GM12878 (cell line): ENCODE measurements at regions not wholly inside any gene's neighbourhood (a gene's known extent, or its start where the extent isn't known, plus 50 kb on each side); places are given as distances from the start of the nearest gene placed in this dataset.

Experiments
- ATAC-seq: fragments of 200-7000 bp; cut with Tn5 transposase; 3 replicates; pipeline ENCODE4 v1.9.1; 2020; ENCODE audit warnings: mild to moderate bottlenecking, moderate library complexity
- BruUV-seq: library from RNA; stranded (reverse); fragments of 400-500 nt; replicated peaks from 2 replicates; lab custom pipeline; 2021; lab: Mats Ljungman, UMichigan
- CTCF ChIA-PET: fragments of 300-600 bp; sonication (Branson Sonifier 250); formaldehyde crosslinking; extraction: SDS; loops from one replicate; lab custom pipeline; 2021; ENCODE audit warnings: inconsistent platforms; lab: Yijun Ruan, JAX
- POLR2A ChIA-PET: fragments of 350-600 bp; formaldehyde crosslinking; extraction: SDS; loops from one replicate; lab custom pipeline; 2021; ENCODE audit warnings: inconsistent platforms; lab: Charles Lee
- RAD21 ChIA-PET: fragments of 300-600 bp; sonication (Branson Sonifier 250); formaldehyde crosslinking; loops from one replicate; lab custom pipeline; 2023; ENCODE audit warnings: antibody characterized with exemption; ENCODE audit not compliant: unreplicated experiment; lab: Charles Lee
- SMC1A ChIA-PET: fragments of 300-600 bp; sonication (Branson Sonifier 250); formaldehyde crosslinking; loops from one replicate; lab custom pipeline; 2023; ENCODE audit not compliant: unreplicated experiment, uncharacterized antibody; lab: Charles Lee
- DNase-seq: peaks from one replicate; pipeline ENCODE4 v3.0.0-alpha.2; 2011; ENCODE audit warnings: low read depth, low spot score
- FAIRE-seq: peaks from 3 replicates; lab custom pipeline; 2011; peaks lifted over from hg19 to GRCh38; lab: Jason Lieb, UNC
- H2AFZ ChIP-seq: 2 replicates; pipeline ENCODE4 v1.6.0; 2011; ENCODE audit warnings: low read depth, low read length, control low read depth; ENCODE audit not compliant: control insufficient read depth
- H3K27ac ChIP-seq: 2 replicates; pipeline ENCODE4 v1.5.1; 2011; ENCODE audit warnings: control low read depth; ENCODE audit not compliant: control insufficient read depth, insufficient read depth
- H3K27me3 ChIP-seq, 2 experiments: replicated peaks in 1 of 2; 2 replicates each; pipeline versions ENCODE4 v1.6.0 to v1.6.1; 2011; ENCODE audit warnings: low read length in 1 of 2; ENCODE audit not compliant: control insufficient read depth in 2 of 2, insufficient read depth in 2 of 2
- H3K36me3 ChIP-seq, 2 experiments: 2 replicates each; pipeline ENCODE4 v1.5.1; 2011; ENCODE audit warnings: low read length in 1 of 2; ENCODE audit not compliant: control insufficient read depth in 2 of 2, insufficient read depth in 2 of 2
- H3K4me1 ChIP-seq: 2 replicates; pipeline ENCODE4 v1.6.1; 2011; ENCODE audit warnings: mild to moderate bottlenecking, low read length, moderate library complexity, mixed read lengths; ENCODE audit not compliant: control insufficient read depth, insufficient read depth
- H3K4me2 ChIP-seq: 2 replicates; pipeline ENCODE4 v1.6.0; 2011; ENCODE audit warnings: control low read depth; ENCODE audit not compliant: control insufficient read depth, insufficient read depth
- H3K4me3 ChIP-seq: fragments of 200-600 bp; sonication (generic); 2 replicates; pipeline ENCODE4 v1.5.1; 2016
- H3K79me2 ChIP-seq: 2 replicates; pipeline ENCODE4 v1.6.0; 2011; ENCODE audit warnings: low read length; ENCODE audit not compliant: control insufficient read depth, insufficient read depth
- H3K9ac ChIP-seq: 2 replicates; pipeline ENCODE4 v1.8.0; 2011; ENCODE audit warnings: low read length, control low read depth, mixed read lengths; ENCODE audit not compliant: control insufficient read depth, insufficient read depth
- H3K9me3 ChIP-seq: replicated peaks from 3 replicates; pipeline ENCODE4 v1.5.1; 2011; ENCODE audit warnings: mild to moderate bottlenecking, low read length; ENCODE audit not compliant: control insufficient read depth, insufficient read depth
- H4K20me1 ChIP-seq: 2 replicates; pipeline ENCODE4 v1.6.0; 2011; ENCODE audit not compliant: control insufficient read depth, insufficient read depth
- ASH2L ChIP-seq: fragments of 300-600, 200-600 bp; sonication (generic); IDR thresholded peaks from 2 replicates; pipeline ENCODE4 v1.6.1; 2017; ENCODE audit warnings: low read depth, mild to moderate bottlenecking, borderline replicate concordance
- RB1 ChIP-seq: fragments of 450-650 bp; formaldehyde crosslinking; IDR thresholded peaks from 2 replicates; pipeline ENCODE4 v1.6.1; 2017; ENCODE audit warnings: mild to moderate bottlenecking, borderline replicate concordance
- SPI1 ChIP-seq: IDR thresholded peaks from 2 replicates; pipeline ENCODE4 v1.6.1; 2011; ENCODE audit warnings: low read depth, mild to moderate bottlenecking, low read length, moderate library complexity, borderline replicate concordance; ENCODE audit not compliant: insufficient read depth
- WGBS: methylation state at CpG from one replicate; pipeline ENCODE4 v1.1.6; 2016; ENCODE audit warnings: low lambda C conversion rate; ENCODE audit not compliant: insufficient replicate concordance, insufficient coverage; ENCODE audit errors: missing lambda C conversion rate; 5-methylcytosine and 5-hydroxymethylcytosine counted together
- in situ Hi-C: fragments of 300-500 bp; cut with MboI; formaldehyde crosslinking; loops from 9 replicates; pipeline ENCODE4 v1.14.3; 2018; ENCODE audit warnings: mixed read lengths
- intact Hi-C: fragments of 100-400 bp; cut with micrococcal nuclease; formaldehyde crosslinking; loops from one replicate; pipeline ENCODE4 v1.14.2; 2022; ENCODE audit not compliant: unreplicated experiment

DNA sequence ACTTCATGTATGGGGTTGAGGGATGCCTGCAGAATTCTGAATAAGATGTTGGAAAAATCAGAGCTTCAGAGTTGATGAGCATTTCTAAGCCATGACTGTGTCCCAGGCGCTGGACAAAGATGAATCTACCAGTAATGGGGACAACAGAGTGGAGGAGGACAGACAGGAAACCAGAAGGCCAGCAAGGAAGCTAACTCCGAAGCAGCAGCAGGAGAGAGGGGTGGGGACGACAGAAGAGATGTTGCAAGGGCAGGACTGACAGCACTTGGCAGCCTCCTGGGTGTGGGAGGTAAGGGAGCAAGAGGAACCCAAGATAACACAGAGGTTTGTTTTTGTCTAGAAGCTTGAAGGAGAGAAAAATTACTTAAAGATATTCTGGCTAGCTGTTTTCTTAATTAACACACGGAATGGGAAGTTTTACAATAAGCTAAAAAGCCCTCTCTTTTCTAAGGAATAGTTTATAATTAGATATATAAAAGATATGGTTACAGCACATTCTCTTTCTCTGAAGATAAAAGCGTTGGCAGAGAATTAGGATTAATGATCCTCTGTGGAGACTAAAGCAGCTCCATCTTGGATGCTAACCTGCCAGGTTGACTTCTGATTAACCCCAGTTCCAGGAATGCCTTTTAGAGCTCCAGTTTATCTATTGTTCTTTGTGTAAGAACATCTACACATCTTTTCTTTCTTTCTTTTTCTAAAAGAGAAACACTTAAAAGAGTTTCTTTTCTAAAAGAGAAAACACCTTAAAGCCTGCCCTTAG lies 92.7 kb downstream of the TENT5C start:
- Histone ChIP-seq H3K4me3 (no peak overlapping the region), H3K79me2 (no peaks in the 10 kb centered on the region), H3K27ac (no peak overlapping the region), H3K36me3 (no peaks in the 10 kb centered on the region), H3K9ac (no peak overlapping the region), H3K4me2 (no peak overlapping the region), H3K4me1 (no peaks in the 10 kb centered on the region), H3K27me3 (peaks cover 0 to 9% of the 10 kb centered on the region in 2 experiments; a peak in 2 of 4 replicates), H2AFZ (no peak overlapping the region), H4K20me1 (no peaks in the 10 kb centered on the region), H3K9me3 (no peaks in the 10 kb centered on the region)
- POLR2A ChIA-PET = no interaction called here
- intact Hi-C loops = no loop called here
- FAIRE-seq = no peak
- no peak for ATAC-seq
- in situ Hi-C loops = no loop called here
- RAD21 ChIA-PET = no interaction called here
- no peak for DNase-seq
- TF ChIP-seq SPI1 = no peak
- no TSS peak for BruUV-seq
- 6% methylated on average over 5 of the region's 5 CpGs for WGBS
- CTCF ChIA-PET = no interaction called here
- SMC1A ChIA-PET = interaction anchor here (0.7 to 1.6 kb wide), 3 partner anchors 8 to 130 kb away, joined by 3 to 4 read pairs (median 3); no protein-coding TSS in a partner anchor

DNA sequence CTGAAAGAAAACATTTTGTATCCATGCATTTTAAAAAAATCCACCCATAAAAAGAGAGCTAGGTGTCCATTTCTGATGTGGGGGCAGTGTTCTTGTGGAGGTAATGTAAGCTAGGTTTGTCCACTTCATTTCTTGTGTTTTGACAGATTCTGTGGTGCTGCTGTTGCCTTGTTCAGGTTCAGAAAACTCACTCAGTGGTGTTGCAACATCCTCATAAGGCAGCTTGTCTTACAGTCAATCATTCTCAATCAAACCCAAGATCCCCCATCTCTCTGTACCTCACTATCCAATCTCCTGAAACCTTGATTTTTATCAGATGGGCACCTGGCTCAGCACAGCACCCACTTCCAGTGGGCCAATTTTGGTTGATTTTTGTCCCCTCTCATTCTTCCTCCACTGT lies 94.1 kb downstream of the TENT5C start:
- ChIA-PET POLR2A (no interaction called here), SMC1A (interaction anchor here (1.0 to 1.6 kb wide), 2 partner anchors 9 to 186 kb away, joined by 3 to 4 read pairs; no protein-coding TSS in a partner anchor)

More for the DNA sequence above, 94.1 kb downstream of the TENT5C start:
- DNase-seq (no peak), FAIRE-seq (no peak), ATAC-seq (no peak)
- Histone ChIP-seq H3K4me3 (no peak overlapping the region), H3K79me2 (no peaks in the 10 kb centered on the region), H3K9ac (no peak overlapping the region), H3K27me3 (peaks cover 0 to 9% of the 10 kb centered on the region in 2 experiments; a peak in 2 of 4 replicates), H3K4me1 (no peaks in the 10 kb centered on the region), H3K9me3 (no peaks in the 10 kb centered on the region; the same call in 2 of the 3 replicates), H2AFZ (no peak overlapping the region), H3K4me2 (no peak overlapping the region), H4K20me1 (no peaks in the 10 kb centered on the region), H3K36me3 (no peaks in the 10 kb centered on the region), H3K27ac (no peak overlapping the region)
- no TSS peak for BruUV-seq
- in situ Hi-C loops = no loop called here
- ChIA-PET CTCF (interaction anchor here (1.4 kb wide), 1 partner anchor 58 kb away, joined by 6 read pairs; no protein-coding TSS in a partner anchor), RAD21 (no interaction called here)
- no peak for TF ChIP-seq ASH2L
- TF ChIP-seq RB1 = no peak
- intact Hi-C loops = no loop called here
